Effector memory CD4-positive, alpha-beta T cell (primary cell): ENCODE measurements at regions not wholly inside any gene's neighbourhood (a gene's known extent, or its start where the extent isn't known, plus 50 kb on each side); places are given as distances from the start of the nearest gene placed in this dataset.
"Not testable (repeated sequence)": the region's sequence is repeated elsewhere in the genome, so short reads cannot be mapped to it uniquely, and the experiment has no call there.

Experiments
- DNase-seq, 3 donors: peaks; one replicate each; pipeline ENCODE4 v3.0.0-alpha.2; 2020
- H3K27ac ChIP-seq: 2 replicates; pipeline ENCODE4 v1.7.0; 2013; ENCODE audit warnings: mild to moderate bottlenecking, low read length, moderate library complexity; ENCODE audit not compliant: insufficient read depth, poor library complexity, severe bottlenecking
- H3K27me3 ChIP-seq: replicated peaks from 2 replicates; pipeline ENCODE4 v1.7.0; 2013; ENCODE audit warnings: mild to moderate bottlenecking, low read length; ENCODE audit not compliant: insufficient read depth, control insufficient read depth, poor library complexity, severe bottlenecking
- H3K36me3 ChIP-seq: 2 replicates; pipeline ENCODE4 v1.7.0; 2013; ENCODE audit warnings: mild to moderate bottlenecking, low read length, moderate library complexity; ENCODE audit not compliant: control insufficient read depth, insufficient read depth
- H3K4me1 ChIP-seq: 2 replicates; pipeline ENCODE4 v1.7.0; 2013; ENCODE audit warnings: low read length, mild to moderate bottlenecking; ENCODE audit not compliant: control insufficient read depth, insufficient read depth, poor library complexity, severe bottlenecking
- H3K4me3 ChIP-seq: 2 replicates; pipeline ENCODE4 v1.7.0; 2013; ENCODE audit warnings: low read length, low read depth, mild to moderate bottlenecking; ENCODE audit not compliant: insufficient read depth, poor library complexity, severe bottlenecking
- H3K9me3 ChIP-seq: 2 replicates; pipeline ENCODE4 v1.7.0; 2013; ENCODE audit warnings: mild to moderate bottlenecking, low read length, moderate library complexity; ENCODE audit not compliant: control insufficient read depth

GRCh38 chr10:33860552-33860951 is 526.1 kb upstream of the NRP1 start:
- Histone ChIP-seq H3K9me3 (no peaks in the 10 kb centered on the region), H3K27ac (no peak overlapping the region), H3K36me3 (no peaks in the 10 kb centered on the region), H3K4me1 (no peaks in the 10 kb centered on the region), H3K27me3 (no peaks in the 10 kb centered on the region), H3K4me3 (no peak overlapping the region)
- no peak for DNase-seq

- Histone ChIP-seq H3K36me3 (no peaks in the 10 kb centered on the region), H3K4me1 (no peaks in the 10 kb centered on the region), H3K4me3 (no peak overlapping the region), H3K9me3 (no peaks in the 10 kb centered on the region), H3K27me3 (no peaks in the 10 kb centered on the region), H3K27ac (no peak overlapping the region)
- no peak for DNase-seq
Observed at GRCh38 chr10:33859319-33860022, 525.0 kb upstream of the NRP1 start.

- no peak for DNase-seq
- Histone ChIP-seq H3K27me3 (no peaks in the 10 kb centered on the region), H3K36me3 (no peaks in the 10 kb centered on the region), H3K4me1 (no peaks in the 10 kb centered on the region), H3K9me3 (no peaks in the 10 kb centered on the region), H3K4me3 (no peak overlapping the region), H3K27ac (no peak overlapping the region)
Observed at GRCh38 chr10:33858326-33858725, 523.9 kb upstream of the NRP1 start.

- not testable (repeated sequence) for DNase-seq, H3K9me3 ChIP-seq
Observed at GRCh38 chr10:33853221-33853620, 518.8 kb upstream of the NRP1 start.

GRCh38 chr10:33843379-33843778 is 508.9 kb upstream of the NRP1 start:
- H3K4me3 ChIP-seq: no peak overlapping the region
- no peaks in the 10 kb centered on the region for H3K4me1 ChIP-seq
- no peak overlapping the region for H3K27ac ChIP-seq

More at GRCh38 chr10:33853221-33853620, 518.8 kb upstream of the NRP1 start:
- H3K4me3 ChIP-seq, H3K27ac ChIP-seq, H3K27me3 ChIP-seq, H3K36me3 ChIP-seq, H3K4me1 ChIP-seq: not testable (repeated sequence)

GRCh38 chr10:33841678-33842077 is 507.2 kb upstream of the NRP1 start:
- no peak for DNase-seq
- Histone ChIP-seq H3K4me3 (no peak overlapping the region), H3K27me3 (no peaks in the 10 kb centered on the region), H3K9me3 (no peaks in the 10 kb centered on the region), H3K27ac (no peak overlapping the region), H3K36me3 (no peaks in the 10 kb centered on the region), H3K4me1 (no peaks in the 10 kb centered on the region)

More at GRCh38 chr10:33843379-33843778, 508.9 kb upstream of the NRP1 start:
- Histone ChIP-seq H3K9me3 (no peaks in the 10 kb centered on the region), H3K27me3 (no peaks in the 10 kb centered on the region), H3K36me3 (no peaks in the 10 kb centered on the region)
- DNase-seq: no peak

GRCh38 chr10:33838731-33839130 is 504.3 kb upstream of the NRP1 start:
- no peak for DNase-seq
- H3K4me3 ChIP-seq: no peak overlapping the region

GRCh38 chr10:33837736-33838135 is 503.3 kb upstream of the NRP1 start:
- Histone ChIP-seq H3K27ac (no peak overlapping the region), H3K36me3 (no peaks in the 10 kb centered on the region), H3K4me1 (no peaks in the 10 kb centered on the region), H3K4me3 (no peak overlapping the region), H3K9me3 (no peaks in the 10 kb centered on the region), H3K27me3 (peaks cover 4% of the 10 kb centered on the region)
- DNase-seq: no peak

More at GRCh38 chr10:33838731-33839130, 504.3 kb upstream of the NRP1 start:
- H3K36me3 ChIP-seq: no peaks in the 10 kb centered on the region
- no peak overlapping the region for H3K27ac ChIP-seq
- peaks cover 4% of the 10 kb centered on the region for H3K27me3 ChIP-seq
- H3K4me1 ChIP-seq: no peaks in the 10 kb centered on the region
- H3K9me3 ChIP-seq: no peaks in the 10 kb centered on the region

- Histone ChIP-seq H3K4me1 (no peaks in the 10 kb centered on the region), H3K4me3 (no peak overlapping the region)
Observed at GRCh38 chr10:33835556-33835955, 501.1 kb upstream of the NRP1 start.

GRCh38 chr10:33833566-33833965 is 499.1 kb upstream of the NRP1 start:
- Histone ChIP-seq H3K27me3 (peaks cover 4% of the 10 kb centered on the region), H3K27ac (no peak overlapping the region), H3K4me3 (no peak overlapping the region), H3K36me3 (no peaks in the 10 kb centered on the region), H3K4me1 (no peaks in the 10 kb centered on the region), H3K9me3 (no peaks in the 10 kb centered on the region)
- DNase-seq: no peak

More at GRCh38 chr10:33835556-33835955, 501.1 kb upstream of the NRP1 start:
- Histone ChIP-seq H3K27ac (no peak overlapping the region), H3K9me3 (no peaks in the 10 kb centered on the region), H3K27me3 (peaks cover 4% of the 10 kb centered on the region), H3K36me3 (no peaks in the 10 kb centered on the region)
- no peak for DNase-seq
